Mesenteric fat pad (tissue), 1 donor: ENCODE measurements at regions not wholly inside any gene's neighbourhood (a gene's known extent, or its start where the extent isn't known, plus 50 kb on each side); places are given as distances from the start of the nearest gene placed in this dataset.
A peak's percentile ranks its signal among the peaks of the same experiment; 100 is the strongest.
"Not testable (repeated sequence)": the region's sequence is repeated elsewhere in the genome, so short reads cannot be mapped to it uniquely, and the experiment has no call there.

ENCODE experiments used
- DNase-seq: peaks from one replicate; pipeline ENCODE4 v3.0.0-alpha.2; 2020; ENCODE audit warnings: low spot score
- donor health status: DM: yes; HTN: yes; CAD: no.

DNA sequence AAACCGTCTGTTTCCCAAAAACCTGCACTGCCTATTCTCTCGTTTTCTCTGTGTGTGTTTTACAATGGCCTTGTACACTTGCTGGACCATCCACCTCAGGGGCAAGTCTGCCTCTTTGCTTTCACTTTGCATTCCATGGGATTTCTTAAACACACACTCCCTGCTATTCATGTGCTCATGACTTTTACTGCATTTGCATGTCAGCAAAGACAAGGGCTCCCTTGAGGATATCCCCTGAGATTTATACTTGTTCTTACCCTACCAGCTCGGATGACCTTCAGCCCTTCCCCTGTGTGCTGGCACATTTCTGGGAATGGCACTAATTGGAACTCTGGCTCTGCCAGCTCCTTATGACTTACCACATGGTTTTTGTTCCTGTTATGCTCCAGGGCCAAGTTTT is 386.9 kb downstream of the AMY1C start:
- DNase-seq = no peak

DNA sequence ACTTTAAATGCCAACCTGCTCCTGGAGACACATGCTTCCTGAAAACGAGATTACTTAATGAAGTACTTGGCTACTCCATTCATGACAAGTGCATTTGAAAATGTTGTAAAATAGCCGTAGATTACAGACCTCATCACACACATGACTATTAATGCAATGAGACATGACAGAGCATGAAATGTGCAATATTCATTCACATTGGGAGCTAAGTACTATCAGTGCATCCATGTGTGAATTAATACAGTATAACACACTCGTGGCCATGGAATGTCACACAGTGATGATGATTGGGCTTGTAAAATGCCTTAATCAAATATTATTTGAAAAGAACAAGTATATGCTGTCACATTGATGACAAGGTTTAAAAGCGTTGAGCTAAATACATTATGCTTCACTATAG is 407.0 kb downstream of the AMY1C start:
- DNase-seq = no peak

DNA sequence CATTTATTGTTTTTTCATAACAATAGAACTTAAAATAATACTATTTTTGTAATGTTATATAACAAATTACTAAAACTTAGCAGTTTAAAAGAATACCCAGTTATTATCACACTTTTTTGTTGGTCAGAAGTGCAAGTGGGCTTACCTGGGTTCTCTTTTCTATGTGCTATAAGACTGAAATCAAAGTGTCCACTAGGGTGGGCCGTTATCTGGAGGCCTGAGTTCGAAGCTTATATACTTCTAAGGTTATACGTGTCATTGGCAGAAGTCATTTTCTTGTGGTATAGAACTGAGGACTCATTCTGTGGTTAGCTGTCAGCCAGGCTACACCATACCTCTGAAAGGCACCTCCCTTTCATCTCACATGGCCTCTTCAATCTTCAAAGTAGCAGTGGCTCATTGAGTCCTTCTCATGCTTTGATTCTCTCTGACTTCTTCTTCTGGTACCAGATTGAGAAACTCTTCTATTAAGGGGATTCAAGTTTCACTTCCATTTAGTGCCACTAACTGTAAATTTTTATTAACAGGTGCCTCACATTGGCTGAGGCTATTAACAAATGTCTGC is 414.3 kb downstream of the AMY1C start:
- no peak for DNase-seq

DNA sequence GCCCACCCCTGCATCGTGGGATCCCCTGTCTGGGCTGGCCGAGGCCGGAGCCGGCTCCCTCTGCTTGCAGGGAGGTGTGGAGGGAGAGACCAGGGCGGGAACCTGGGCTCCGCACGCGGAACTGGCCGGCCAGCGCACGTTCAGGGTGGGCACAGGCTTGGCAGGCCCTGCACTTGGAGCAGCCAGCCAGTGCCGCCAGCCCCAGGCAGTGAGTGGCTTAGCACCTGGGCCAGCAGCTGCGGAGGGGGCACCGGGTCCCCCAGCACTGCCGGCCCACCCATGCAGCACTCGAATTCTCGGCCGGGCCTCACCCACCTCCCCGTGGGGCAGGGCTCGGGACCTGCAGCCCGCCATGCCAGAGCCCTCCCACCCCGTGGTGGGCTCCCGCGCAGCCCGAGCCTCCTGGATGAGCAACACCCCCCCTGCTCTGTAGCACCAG is 422.6 kb downstream of the AMY1C start:
- no peak for DNase-seq

DNA sequence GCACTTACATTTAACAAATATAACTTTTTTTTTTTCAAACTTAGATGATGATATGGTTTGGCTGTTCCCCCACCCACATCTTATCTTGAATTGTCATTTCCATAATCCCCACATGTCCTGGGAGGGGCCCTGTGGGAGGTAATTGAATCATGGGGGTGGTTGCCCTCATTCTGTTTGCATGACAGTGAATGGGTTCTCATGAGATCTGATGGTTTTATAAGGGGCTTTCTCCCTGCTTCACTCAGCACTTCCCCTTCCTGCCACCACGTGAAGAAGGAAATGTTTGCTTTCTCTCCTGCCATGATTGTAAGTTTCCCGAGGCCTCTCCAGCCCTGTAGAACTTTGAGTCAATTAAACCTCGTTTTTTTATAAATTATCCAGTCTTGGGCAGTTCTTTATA is 432.6 kb downstream of the AMY1C start:
- no peak for DNase-seq

DNA sequence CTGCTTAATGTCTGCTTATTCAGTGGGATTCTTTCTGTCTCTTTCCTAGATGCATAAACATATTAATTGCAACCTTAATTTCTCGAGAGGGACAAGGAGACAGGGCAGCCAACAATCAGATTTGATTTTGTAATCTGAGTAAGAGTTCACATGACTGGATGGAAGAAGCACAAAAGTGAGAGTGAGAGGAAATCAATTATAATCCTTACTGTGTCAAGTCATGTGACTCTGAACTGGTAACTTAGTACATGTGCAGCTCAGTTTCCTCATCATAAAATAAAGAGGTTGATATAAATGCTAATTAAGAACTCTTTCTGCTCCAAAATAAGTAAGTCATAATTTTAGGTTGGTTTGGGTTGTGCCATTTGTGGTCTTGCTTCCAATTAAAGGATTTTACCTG is 439.5 kb downstream of the AMY1C start:
- no peak for DNase-seq

DNA sequence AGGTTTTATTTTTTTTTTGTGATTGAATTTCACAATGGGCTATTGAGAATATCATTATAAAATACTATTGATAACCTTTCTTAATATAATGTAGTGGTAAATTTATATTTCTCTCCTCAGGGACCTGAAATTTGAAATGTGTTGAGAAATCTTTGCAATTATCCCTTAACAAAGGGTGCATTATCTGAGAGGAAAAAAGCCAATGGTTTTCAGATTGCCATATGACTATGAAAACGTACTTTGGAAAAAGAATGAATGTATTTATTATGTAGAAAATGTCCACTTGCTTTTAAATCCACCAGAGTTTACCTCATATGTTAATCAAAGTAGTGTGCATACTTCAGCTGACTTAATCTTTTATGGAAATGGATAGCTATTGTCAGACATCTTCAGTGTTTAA is 441.1 kb downstream of the AMY1C start:
- DNase-seq = no peak

DNA sequence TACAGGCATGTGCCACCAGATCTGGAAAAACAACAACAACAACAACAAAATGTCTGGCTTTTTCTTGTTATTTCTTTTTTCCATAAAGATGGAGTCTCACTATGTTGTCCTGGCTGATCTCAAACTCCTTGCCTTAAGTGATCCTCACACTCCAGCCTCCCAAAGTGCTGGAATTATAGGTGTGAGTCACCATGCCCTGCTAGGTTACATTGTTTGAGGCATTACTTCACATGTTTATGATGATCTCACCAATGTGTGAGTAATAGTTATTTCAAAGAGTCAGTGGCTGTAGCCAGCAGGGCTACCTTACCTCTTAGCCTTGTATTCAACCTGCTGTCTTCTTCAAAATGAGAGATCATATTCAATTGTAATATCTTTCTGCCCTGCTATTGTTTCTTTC is 445.7 kb downstream of the AMY1C start:
- DNase-seq = no peak

DNA sequence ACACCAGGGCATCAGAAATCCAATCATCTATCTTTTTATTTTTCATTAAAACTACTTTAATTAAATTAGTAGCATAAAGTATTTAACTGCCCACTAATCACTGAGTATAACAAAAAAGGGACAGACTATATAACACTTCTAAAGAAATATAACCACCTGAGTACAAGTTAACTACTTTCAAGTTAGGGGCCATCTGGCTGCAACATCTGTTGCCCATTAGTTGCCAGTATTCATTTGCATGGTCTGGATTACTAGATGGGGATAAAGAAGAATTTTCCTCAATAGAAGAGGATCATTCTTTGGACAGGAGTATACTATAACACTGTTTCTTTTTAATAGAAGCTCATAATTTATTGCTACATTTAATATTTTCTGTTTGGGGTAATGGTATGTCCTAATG is 446.4 kb downstream of the AMY1C start:
- no peak for DNase-seq

DNA sequence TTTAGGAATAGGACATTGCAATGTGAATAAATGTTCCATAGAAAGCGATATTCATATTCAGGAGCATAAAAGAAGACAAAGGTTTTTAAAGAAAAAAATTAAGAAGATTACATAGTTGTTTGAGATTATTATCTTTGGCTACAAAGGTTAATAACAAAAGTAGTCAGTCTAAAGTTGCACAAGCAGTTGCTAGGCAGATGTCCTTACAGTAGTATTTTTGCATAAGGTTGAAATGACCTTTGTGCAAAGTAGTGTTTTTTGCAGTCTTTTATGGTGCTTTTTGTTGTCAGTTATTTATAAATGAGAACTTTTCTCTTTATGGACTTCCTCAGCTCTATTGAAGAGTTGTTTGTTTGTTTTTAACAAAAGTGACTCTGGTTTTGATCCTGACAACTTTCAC is 447.8 kb downstream of the AMY1C start:
- DNase-seq = no peak

DNA sequence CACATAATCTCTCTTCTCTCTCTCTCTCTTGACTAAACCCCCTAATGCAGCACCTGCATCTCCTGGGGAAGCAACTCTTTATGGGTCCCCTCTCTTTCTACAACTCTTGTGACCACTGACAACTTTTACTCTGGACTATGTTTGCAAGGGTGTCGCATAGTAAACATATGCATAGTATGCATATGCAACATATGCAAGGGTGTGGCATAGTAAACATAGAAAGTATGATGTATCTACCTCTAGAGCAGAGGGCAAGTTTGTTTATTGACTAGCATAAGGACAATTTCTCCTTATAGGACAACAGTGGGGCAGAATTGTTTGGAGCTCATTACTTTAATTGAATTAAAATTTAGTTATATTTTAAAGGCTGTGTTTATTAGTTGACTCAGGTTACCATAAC is 462.5 kb downstream of the AMY1C start:
- DNase-seq = no peak

DNA sequence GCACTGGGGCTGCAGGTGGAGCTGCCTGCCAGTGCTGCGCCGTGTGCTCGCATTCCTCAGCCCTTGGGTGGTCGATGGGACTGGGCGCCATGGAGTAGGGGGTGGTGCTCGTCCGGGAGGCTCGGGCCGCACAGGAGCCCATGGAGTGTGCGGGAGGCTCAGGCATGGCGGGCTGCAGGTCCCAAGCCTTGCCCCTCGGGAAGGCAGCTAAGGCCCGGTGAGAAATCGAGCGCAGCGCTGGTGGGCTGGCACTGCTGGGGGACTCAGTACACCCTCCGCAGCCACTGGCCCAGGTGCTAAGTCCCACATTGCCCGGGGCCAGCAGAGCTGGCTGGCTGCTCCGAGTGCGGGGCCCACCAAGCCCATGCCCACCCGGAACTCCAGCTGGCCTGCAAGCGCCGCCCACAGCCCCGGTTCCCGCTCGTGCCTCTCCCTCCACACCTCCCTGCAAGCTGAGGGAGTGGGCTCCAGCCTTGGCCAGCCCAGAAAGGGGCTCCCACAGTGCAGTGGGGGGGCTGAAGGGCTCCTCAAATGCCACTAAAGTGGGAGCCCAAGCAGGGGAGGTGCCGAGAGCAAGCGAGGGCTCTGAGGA is 467.8 kb downstream of the AMY1C start:
- peak; percentile 72 for DNase-seq

DNA sequence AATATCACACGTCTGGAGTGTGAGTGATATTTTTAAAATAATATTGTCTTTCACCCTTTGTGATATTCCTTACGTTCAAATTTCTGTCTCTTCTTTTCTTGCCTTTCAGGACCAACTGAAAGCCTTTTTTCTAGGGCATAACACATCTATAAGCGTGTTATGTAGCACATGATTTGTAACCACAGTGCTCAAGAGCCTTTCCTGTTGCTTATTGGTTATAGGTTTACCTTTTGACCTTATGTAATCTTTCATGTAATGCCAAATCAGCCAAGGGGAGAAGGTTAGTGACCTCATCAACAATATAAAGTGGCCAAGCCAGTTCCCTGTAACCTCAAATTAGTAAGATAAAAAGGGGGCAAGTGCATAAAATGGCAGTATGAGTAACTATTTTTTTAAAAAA is 480.2 kb downstream of the AMY1C start:
- no peak for DNase-seq

DNA sequence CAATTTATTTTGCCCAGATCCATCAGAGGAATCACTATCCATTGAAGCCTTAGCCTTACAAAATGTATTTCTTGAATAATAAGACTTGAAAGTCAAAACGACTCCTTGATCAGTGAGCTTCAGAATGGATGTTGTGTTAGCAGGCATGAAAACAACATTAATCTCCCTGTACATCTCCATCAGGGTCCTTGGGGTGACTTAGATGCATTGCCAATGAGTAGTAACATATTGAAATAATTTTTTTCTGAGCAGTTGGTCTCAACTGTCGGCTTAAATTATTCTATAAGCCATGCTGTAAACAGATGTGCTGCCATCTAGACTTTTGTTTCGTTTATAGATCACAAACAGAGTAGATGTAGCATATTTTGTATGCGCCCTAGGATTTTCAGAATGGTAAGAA is 482.0 kb downstream of the AMY1C start:
- no peak for DNase-seq

DNA sequence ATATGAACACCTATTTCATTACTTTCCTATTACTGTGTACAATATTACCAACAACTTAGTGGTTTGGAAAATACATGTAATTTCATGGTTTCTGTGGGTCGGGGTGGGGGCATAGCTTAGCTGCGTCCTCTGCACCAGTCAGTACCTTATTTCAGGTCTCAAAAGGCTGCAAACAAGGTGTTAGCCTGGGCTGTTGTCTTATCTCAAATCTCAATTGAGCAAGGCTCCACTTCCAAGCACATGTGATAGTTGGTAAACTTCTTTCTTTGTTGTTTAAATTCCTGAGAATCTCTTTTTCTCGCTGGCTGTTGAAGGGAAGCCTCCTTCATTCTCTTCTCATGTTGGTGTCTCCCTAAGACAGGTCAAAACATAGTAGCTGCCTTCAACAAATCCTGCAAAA is 485.4 kb downstream of the AMY1C start:
- DNase-seq = no peak

DNA sequence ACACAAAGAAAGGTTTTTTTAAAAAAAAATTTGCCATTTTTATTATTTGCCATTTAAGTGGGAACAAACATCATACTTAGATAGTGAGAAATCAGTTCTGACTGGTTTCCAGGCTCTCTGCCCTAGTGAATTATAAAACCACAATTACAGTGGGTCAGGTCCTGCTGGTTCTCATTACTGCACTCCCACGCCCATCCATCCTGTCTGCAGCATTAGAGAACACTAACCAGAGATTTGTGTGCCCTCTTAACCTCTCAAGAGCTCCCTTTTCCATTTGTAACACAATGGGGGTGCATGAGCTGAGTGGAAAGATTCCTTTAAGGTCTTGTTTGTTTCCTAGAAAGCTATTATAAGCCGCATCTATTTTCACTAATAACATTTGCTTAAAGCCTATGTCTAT is 489.3 kb downstream of the AMY1C start:
- DNase-seq = no peak

DNA sequence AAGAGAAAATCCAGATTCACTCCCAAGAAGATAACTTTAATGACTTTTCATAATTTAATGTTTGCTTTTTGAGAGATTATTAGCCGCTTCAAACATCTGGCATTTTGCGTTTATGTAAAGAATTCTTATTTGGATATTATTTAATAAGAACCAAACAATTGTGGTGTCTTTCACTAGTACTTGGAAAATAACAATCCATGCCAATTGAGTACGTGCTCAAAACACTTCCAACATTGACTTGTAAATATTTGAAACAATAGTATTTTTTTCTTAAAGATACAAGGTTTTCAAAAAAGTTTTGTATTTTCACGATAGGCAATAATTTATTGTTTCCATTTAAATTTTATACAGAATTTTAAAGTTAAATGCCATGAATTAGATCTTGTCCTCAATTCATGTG is 498.7 kb downstream of the AMY1C start:
- DNase-seq = no peak

DNA sequence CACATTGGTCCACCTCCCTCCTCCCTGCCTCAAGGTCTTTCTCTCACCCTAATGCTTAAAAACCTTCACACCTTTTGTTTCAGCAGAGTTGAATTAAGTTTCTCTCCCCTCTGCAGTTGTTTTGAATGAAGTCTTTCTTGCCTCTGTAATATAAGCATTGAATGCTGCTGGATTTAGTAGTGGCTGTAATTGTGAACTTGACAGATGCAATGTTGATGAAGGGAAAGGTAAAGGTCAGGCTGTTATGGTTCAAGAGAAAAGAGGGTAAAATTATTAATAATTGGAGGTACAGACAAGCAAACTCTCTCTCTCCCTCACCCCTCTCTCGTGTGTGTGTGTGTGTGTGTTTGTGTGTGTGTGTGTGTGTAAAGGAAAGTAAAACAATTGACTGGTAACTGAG is 509.8 kb downstream of the AMY1C start:
- no peak for DNase-seq

DNA sequence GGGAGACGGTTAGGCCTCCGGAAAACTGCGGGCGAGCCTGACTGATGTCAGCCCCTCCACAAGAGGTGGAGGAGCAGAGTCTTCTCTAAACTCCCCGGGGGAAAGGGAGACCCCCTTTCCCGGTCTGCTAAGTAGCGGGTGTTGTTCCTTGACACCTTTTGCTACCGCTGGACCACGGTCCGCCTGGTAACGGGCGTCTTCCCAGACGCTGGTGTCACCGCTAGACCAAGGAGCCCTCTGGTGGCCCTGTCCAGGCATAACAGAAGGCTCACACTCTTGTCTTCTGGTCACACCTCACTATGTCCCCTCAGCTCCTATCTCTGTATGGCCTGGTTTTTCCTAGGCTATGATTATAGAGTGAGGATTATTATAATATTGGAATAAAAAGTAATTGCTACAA is 513.4 kb downstream of the AMY1C start:
- DNase-seq = not testable (repeated sequence)

DNA sequence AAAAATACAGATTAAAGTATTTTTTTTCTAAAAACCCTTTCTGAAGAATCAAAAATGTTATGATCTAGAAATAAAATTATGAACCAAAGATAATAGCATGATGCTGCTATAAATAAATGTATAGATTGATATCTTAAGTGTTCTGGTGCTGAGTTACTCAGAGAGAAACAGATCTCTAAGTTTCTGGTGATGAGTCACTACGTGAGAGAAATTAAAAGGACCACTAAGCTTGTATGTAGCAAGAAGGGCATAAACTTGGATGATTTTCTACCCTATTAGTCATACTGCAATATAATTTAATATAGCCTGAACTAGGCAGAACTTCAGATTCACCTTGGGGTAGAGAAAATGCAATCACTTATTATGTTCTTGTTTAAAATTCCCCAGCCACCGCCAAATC is 514.8 kb downstream of the AMY1C start:
- no peak for DNase-seq

DNA sequence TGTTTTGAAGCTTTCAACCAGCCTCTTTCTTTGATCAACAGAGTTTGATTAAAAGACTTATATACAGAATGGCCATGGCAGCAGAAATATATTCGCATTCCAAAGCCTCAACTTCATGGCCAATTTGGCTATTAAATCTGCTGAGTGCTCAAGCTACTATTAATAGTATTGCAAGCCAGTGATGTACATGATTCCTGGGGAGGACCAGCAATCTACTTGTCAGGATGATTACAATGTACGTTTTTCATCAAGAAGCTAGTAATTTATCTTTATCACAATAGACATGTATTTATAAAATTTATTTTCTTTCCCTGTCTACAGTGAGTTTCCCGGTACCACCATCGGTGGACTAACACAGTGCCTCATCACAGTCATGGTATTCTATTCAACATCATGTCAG is 515.5 kb downstream of the AMY1C start:
- DNase-seq = no peak

DNA sequence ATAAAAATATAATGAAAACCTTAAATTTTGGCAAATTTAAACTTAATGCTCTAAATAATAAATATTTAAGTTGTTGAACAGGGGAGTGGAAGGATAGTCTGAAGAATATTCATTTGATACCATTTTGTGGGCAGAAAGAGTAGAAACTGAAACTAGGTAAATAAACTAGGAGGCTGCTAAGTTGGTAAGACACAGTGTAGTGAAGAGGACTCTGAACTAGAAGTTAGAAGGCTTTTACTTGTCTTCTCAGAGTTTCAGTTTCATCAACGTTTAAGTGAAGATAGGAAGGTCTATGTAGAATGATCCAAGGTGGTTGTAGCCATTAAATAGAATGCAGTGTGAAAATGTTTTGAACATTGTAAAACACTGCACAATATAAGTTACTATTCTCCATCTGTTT is 516.9 kb downstream of the AMY1C start:
- no peak for DNase-seq

DNA sequence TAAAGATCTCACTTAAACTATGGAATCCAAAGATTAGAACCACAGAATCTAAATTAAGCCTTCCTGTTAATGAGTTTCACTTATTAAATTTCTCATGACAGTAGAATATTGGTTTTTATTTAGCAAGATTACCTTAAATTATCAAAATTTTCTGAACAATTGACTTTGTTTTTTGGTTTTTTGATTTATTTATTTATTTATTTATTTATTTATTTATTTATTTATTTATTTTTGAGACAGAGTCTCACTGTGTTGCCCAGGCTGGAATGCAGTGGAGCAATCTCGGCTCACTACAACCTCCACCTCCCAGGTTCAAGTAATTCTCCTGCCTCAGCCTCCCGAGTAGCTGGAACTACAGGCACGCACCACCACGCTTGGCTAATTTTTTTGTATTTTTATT is 538.6 kb downstream of the AMY1C start:
- DNase-seq = not testable (repeated sequence)

DNA sequence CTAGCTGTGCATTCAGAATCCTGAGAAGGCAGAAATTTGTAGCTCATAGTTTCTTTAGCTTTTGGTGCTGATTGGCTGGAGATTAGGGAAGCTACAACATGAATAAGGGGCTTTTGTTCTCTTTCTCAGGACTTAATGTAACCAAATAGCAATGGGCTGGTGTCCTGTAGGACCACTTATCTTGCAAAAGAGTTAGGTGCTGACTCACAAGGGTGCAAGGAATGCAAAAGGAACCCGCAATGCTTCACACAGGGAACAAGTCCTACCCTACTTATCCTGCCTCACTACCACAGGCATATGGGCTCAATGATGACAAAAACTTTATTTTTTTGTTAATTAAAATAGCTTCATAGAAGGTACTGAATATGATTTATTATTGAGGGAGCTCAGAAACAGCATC is 541.5 kb downstream of the AMY1C start:
- no peak for DNase-seq
